HCT116 (cell line): ENCODE measurements at regions not wholly inside any gene's neighbourhood (a gene's known extent, or its start where the extent isn't known, plus 50 kb on each side); places are given as distances from the start of the nearest gene placed in this dataset.

Experiments used
- CBX3 ChIP-seq: IDR thresholded peaks from 2 replicates; pipeline ENCODE4 v1.6.1; 2012; ENCODE audit warnings: low read depth
- CEBPB ChIP-seq: IDR thresholded peaks from 2 replicates; pipeline ENCODE4 v1.6.1; 2012; ENCODE audit warnings: low read depth
- CTCF ChIP-seq, 3 experiments: fragments of 200-600 bp in 1 of 3; sonication (generic) in 1 of 3; IDR thresholded peaks in 2 of 3; conservative IDR thresholded peaks in 1 of 3; 2 replicates each; pipeline ENCODE4 v1.5.1; 2012 to 2017; ENCODE audit warnings: low read depth in 2 of 3, low read length in 2 of 3, antibody characterized with exemption in 1 of 3, borderline replicate concordance in 1 of 3, control low read depth in 1 of 3, mild to moderate bottlenecking in 1 of 3, mixed read lengths in 1 of 3, mixed run types in 1 of 3, moderate library complexity in 1 of 3; ENCODE audit not compliant: insufficient read depth in 1 of 3
- EGR1 ChIP-seq: IDR thresholded peaks from 2 replicates; pipeline ENCODE4 v1.6.1; 2012; ENCODE audit warnings: low read depth
- EZH2 ChIP-seq: fragments of 200-600 bp; sonication (generic); IDR thresholded peaks from 2 replicates; pipeline ENCODE4 v1.6.1; 2017; ENCODE audit warnings: antibody characterized with exemption, mixed run types
- EZH2phosphoT487 ChIP-seq: fragments of 200-600 bp; IDR thresholded peaks from 2 replicates; pipeline ENCODE4 v1.6.1; 2018; ENCODE audit warnings: antibody characterized with exemption, borderline replicate concordance
- FOSL1 ChIP-seq: IDR thresholded peaks from 2 replicates; pipeline ENCODE4 v1.6.1; 2012; ENCODE audit warnings: low read depth
- POLR2A ChIP-seq: IDR thresholded peaks from 2 replicates; pipeline ENCODE4 v1.7.0; 2011; ENCODE audit warnings: borderline replicate concordance; ENCODE audit not compliant: insufficient read depth, insufficient read length; ENCODE audit errors: extremely low read depth
- RAD21 ChIP-seq: IDR thresholded peaks from 2 replicates; pipeline ENCODE4 v1.6.1; 2012; ENCODE audit warnings: low read depth, mild to moderate bottlenecking
- SIN3A ChIP-seq: IDR thresholded peaks from 2 replicates; pipeline ENCODE4 v1.6.1; 2012; ENCODE audit warnings: low read depth
- YY1 ChIP-seq: IDR thresholded peaks from 2 replicates; pipeline ENCODE4 v1.6.1; 2011; ENCODE audit warnings: low read length, low read depth, moderate library complexity, mild to moderate bottlenecking; ENCODE audit not compliant: insufficient replicate concordance; ENCODE audit errors: extremely low read depth
- ZNF274 ChIP-seq: fragments of 200-500 bp; sonication (Bioruptor generic); IDR thresholded peaks from 2 replicates; pipeline ENCODE4 v1.6.1; 2014; ENCODE audit warnings: mild to moderate bottlenecking, low read depth, low read length, inconsistent platforms
- TF ChIP-seq, protein P1 (sequence below): IDR thresholded peaks from 2 replicates; pipeline ENCODE4 v1.6.1; 2012; ENCODE audit warnings: low read depth
- TF ChIP-seq, protein P2 (sequence below): IDR thresholded peaks from 2 replicates; pipeline ENCODE4 v1.6.1; 2012

DNA sequence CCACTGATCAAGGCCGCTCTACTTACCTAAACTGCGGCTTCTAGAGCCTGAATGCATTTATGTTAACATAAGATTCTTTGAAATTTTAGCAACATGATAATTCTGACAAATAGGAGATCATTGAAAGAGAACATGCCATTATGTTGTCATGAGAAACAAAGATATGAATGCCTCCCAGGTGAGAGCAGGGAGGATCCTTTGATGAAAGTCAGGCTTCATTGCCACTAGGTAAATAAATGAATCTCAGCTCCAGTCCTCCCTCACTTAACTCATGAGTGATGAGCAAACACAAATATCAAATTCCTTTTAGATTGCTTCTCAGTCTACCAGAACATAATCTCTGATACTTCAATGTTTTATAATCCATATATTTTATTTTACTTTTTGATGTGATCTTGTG lies 463.2 kb upstream of the CDH7 start:
- TF ChIP-seq ZNF274 = no peak
- TF ChIP-seq CTCF (IDR thresholded peaks at IDR 0.05 in 2 of 3, conservative IDR thresholded peaks at IDR 0.05 in 1 of 3; ENCODE audit: borderline replicate concordance in 1 of 3, insufficient read depth in 1 of 3, low read depth in 2 of 3, low read length in 2 of 3) = no peak
- TF ChIP-seq POLR2A = no peak
- TF ChIP-seq, protein P1, sequence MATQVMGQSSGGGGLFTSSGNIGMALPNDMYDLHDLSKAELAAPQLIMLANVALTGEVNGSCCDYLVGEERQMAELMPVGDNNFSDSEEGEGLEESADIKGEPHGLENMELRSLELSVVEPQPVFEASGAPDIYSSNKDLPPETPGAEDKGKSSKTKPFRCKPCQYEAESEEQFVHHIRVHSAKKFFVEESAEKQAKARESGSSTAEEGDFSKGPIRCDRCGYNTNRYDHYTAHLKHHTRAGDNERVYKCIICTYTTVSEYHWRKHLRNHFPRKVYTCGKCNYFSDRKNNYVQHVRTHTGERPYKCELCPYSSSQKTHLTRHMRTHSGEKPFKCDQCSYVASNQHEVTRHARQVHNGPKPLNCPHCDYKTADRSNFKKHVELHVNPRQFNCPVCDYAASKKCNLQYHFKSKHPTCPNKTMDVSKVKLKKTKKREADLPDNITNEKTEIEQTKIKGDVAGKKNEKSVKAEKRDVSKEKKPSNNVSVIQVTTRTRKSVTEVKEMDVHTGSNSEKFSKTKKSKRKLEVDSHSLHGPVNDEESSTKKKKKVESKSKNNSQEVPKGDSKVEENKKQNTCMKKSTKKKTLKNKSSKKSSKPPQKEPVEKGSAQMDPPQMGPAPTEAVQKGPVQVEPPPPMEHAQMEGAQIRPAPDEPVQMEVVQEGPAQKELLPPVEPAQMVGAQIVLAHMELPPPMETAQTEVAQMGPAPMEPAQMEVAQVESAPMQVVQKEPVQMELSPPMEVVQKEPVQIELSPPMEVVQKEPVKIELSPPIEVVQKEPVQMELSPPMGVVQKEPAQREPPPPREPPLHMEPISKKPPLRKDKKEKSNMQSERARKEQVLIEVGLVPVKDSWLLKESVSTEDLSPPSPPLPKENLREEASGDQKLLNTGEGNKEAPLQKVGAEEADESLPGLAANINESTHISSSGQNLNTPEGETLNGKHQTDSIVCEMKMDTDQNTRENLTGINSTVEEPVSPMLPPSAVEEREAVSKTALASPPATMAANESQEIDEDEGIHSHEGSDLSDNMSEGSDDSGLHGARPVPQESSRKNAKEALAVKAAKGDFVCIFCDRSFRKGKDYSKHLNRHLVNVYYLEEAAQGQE = no peak
- TF ChIP-seq FOSL1 = no peak
- no peak for TF ChIP-seq EGR1
- no peak for TF ChIP-seq EZH2phosphoT487
- TF ChIP-seq SIN3A = no peak
- TF ChIP-seq EZH2 = no peak
- TF ChIP-seq YY1 = no peak
- TF ChIP-seq, protein P2, sequence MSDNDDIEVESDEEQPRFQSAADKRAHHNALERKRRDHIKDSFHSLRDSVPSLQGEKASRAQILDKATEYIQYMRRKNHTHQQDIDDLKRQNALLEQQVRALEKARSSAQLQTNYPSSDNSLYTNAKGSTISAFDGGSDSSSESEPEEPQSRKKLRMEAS = no peak
- TF ChIP-seq RAD21 = no peak
- no peak for TF ChIP-seq CEBPB
- TF ChIP-seq CBX3 = no peak
